ENCODE measurements at regions not wholly inside any gene's neighbourhood (a gene's known extent, or its start where the extent isn't known, plus 50 kb on each side); places are given as distances from the start of the nearest gene placed in this dataset.

- no peak for TF ChIP-seq CTCF (IDR thresholded peaks at IDR 0.05)
- no peak for TF ChIP-seq EP300 (IDR thresholded peaks at IDR 0.05)
- no peak for TF ChIP-seq POLR2A (IDR thresholded peaks at IDR 0.05; ENCODE audit: low read depth)
- TF ChIP-seq POLR2AphosphoS5 (IDR thresholded peaks at IDR 0.05), result no peak
These were observed 81.4 kb downstream of the TRIM29 start for GRCh38 chr11:120056301-120057027.
